Loucy (cell line): ENCODE measurements at regions not wholly inside any gene's neighbourhood (a gene's known extent, or its start where the extent isn't known, plus 50 kb on each side); places are given as distances from the start of the nearest gene placed in this dataset.

Experiments
- H2AFZ ChIP-seq: fragments of 200-600 bp; sonication (generic); 2 replicates; pipeline ENCODE4 v1.6.0; 2016; ENCODE audit warnings: antibody characterized with exemption, mild to moderate bottlenecking, low read length, moderate library complexity
- H3F3A ChIP-seq: fragments of 200-600 bp; 2 replicates; pipeline ENCODE4 v1.6.0; 2016; ENCODE audit warnings: antibody characterized with exemption, low read depth, mild to moderate bottlenecking
- H3K27me3 ChIP-seq: fragments of 200-600 bp; sonication (generic); 2 replicates; pipeline ENCODE4 v1.6.1; 2014; ENCODE audit warnings: low read length, mild to moderate bottlenecking; ENCODE audit not compliant: insufficient read depth, poor library complexity, severe bottlenecking
- H3K36me3 ChIP-seq: fragments of 200-600 bp; sonication (generic); 2 replicates; pipeline ENCODE4 v1.6.1; 2016; ENCODE audit warnings: low read length; ENCODE audit not compliant: insufficient read depth
- H3K4me1 ChIP-seq: fragments of 200-600 bp; sonication (generic); 2 replicates; pipeline ENCODE4 v1.5.1; 2014; ENCODE audit warnings: low read length, mild to moderate bottlenecking; ENCODE audit not compliant: insufficient read depth, poor library complexity, severe bottlenecking
- H3K4me2 ChIP-seq: fragments of 200-600 bp; sonication (generic); 2 replicates; pipeline ENCODE4 v1.6.0; 2014; ENCODE audit warnings: antibody characterized with exemption, low read length, low read depth, mild to moderate bottlenecking; ENCODE audit not compliant: poor library complexity, severe bottlenecking
- H3K4me3 ChIP-seq: fragments of 200-600 bp; sonication (generic); 2 replicates; pipeline ENCODE4 v1.5.1; 2014; ENCODE audit warnings: low read length, mild to moderate bottlenecking, mixed read lengths; ENCODE audit not compliant: poor library complexity, severe bottlenecking
- H3K79me2 ChIP-seq: fragments of 200-600 bp; sonication (generic); 2 replicates; pipeline ENCODE4 v1.6.1; 2014; ENCODE audit warnings: low read length; ENCODE audit not compliant: insufficient read depth
- H3K9ac ChIP-seq: fragments of 200-600 bp; sonication (generic); 2 replicates; pipeline ENCODE4 v1.6.0; 2014; ENCODE audit warnings: mild to moderate bottlenecking, low read depth, low read length, moderate library complexity; ENCODE audit not compliant: poor library complexity, severe bottlenecking
- H3K9me2 ChIP-seq: fragments of 200-600 bp; sonication (generic); replicated peaks from 2 replicates; pipeline ENCODE4 v1.6.1; 2016; ENCODE audit warnings: low read depth, low read length, mixed read lengths
- H3K9me3 ChIP-seq: fragments of 200-600 bp; sonication (generic); 2 replicates; pipeline ENCODE4 v1.6.1; 2014; ENCODE audit warnings: mild to moderate bottlenecking, antibody characterized with exemption, low read length, low read depth; ENCODE audit not compliant: insufficient read depth
- H4K20me1 ChIP-seq: fragments of 200-600 bp; sonication (generic); 2 replicates; pipeline ENCODE4 v1.6.0; 2014; ENCODE audit warnings: antibody characterized with exemption, low read length, mild to moderate bottlenecking; ENCODE audit not compliant: insufficient read depth, poor library complexity, severe bottlenecking
- EZH2phosphoT487 ChIP-seq: fragments of 200-600 bp; IDR thresholded peaks from 2 replicates; pipeline ENCODE4 v1.6.1; 2018; ENCODE audit warnings: antibody characterized with exemption, mild to moderate bottlenecking, moderate library complexity, borderline replicate concordance
- TF ChIP-seq, protein P1 (sequence below): fragments of 200-600 bp; sonication (generic); conservative IDR thresholded peaks from 2 replicates; pipeline ENCODE4 v1.5.1; 2014; ENCODE audit warnings: mild to moderate bottlenecking, antibody characterized with exemption, low read length

DNA sequence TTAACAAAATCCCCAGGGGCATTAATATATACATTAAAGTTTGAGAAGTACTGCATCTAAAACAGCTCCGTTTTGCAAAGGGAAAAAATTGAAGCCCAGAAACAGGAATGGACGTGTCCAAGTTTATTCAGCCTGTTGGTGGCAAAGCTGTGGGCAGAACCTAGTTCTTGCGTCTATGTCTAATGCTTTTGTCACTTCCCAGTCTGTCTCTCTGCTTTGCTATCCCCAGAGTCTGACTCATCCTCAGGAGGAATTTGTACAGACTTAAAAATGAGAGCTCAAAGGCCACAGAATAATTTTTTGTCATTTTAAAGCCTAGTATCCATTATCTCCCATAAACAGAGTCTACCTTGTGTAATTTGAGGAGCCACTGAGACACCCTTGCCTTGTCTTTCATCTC, 330.9 kb upstream of the GRIA1 start:
- Histone ChIP-seq H3K4me3 (no peak overlapping the region), H2AFZ (no peak overlapping the region), H3K9me2 (no peaks in the 10 kb centered on the region), H3K79me2 (no peaks in the 10 kb centered on the region), H3K9me3 (no peaks in the 10 kb centered on the region), H4K20me1 (no peaks in the 10 kb centered on the region), H3K4me2 (no peak overlapping the region), H3K36me3 (no peaks in the 10 kb centered on the region), H3F3A (no peaks in the 10 kb centered on the region), H3K9ac (no peak overlapping the region), H3K27me3 (no peaks in the 10 kb centered on the region), H3K4me1 (no peaks in the 10 kb centered on the region)
- TF ChIP-seq EZH2phosphoT487: no peak
- TF ChIP-seq, protein P1, sequence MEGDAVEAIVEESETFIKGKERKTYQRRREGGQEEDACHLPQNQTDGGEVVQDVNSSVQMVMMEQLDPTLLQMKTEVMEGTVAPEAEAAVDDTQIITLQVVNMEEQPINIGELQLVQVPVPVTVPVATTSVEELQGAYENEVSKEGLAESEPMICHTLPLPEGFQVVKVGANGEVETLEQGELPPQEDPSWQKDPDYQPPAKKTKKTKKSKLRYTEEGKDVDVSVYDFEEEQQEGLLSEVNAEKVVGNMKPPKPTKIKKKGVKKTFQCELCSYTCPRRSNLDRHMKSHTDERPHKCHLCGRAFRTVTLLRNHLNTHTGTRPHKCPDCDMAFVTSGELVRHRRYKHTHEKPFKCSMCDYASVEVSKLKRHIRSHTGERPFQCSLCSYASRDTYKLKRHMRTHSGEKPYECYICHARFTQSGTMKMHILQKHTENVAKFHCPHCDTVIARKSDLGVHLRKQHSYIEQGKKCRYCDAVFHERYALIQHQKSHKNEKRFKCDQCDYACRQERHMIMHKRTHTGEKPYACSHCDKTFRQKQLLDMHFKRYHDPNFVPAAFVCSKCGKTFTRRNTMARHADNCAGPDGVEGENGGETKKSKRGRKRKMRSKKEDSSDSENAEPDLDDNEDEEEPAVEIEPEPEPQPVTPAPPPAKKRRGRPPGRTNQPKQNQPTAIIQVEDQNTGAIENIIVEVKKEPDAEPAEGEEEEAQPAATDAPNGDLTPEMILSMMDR: no peak

DNA sequence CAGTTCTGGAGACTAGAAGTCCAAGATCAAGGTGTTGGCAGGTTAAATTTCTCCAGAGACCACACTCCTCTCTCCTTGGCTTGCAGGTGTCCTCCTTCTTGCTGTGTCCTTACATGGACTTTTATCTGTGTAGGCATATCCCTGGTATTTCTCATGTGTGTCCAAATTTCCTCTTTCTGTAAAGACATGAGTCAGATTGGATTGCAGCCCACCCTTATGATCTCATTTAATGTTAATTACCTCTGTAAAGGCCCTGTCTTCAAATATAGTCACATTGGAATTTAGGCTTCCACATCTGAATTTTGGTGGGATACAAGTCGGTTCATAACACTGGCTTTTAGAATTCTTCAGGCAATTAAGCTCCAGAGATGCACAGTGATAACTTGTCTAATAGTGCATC, 322.2 kb upstream of the GRIA1 start:
- Histone ChIP-seq H3K79me2 (no peaks in the 10 kb centered on the region), H3K9me3 (no peaks in the 10 kb centered on the region), H3K4me3 (no peak overlapping the region), H3K9ac (no peak overlapping the region), H3K9me2 (no peaks in the 10 kb centered on the region), H3K4me1 (no peaks in the 10 kb centered on the region), H3K36me3 (no peaks in the 10 kb centered on the region), H3K27me3 (no peaks in the 10 kb centered on the region), H3K4me2 (no peak overlapping the region), H3F3A (no peaks in the 10 kb centered on the region), H4K20me1 (no peaks in the 10 kb centered on the region), H2AFZ (no peak overlapping the region)
- no peak for TF ChIP-seq EZH2phosphoT487

DNA sequence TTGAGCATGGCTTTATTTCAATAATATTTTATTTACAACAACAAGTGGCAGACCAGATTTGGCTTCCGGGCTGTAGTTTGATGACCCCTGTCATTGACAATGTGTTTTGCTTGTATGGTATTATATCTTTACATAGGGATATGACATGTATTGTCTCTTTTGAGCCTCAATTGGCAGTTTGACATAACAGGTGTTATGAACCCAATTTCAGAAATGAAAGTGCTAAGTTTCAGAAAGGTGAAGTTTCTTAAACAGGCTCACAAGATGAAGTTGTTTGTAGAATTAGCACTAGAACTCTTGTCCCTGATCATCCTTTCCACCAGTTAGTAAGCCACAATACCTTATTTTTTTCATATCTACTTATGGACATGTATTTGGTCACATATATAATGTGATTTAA, 303.0 kb upstream of the GRIA1 start:
- H3K27me3 ChIP-seq: no peaks in the 10 kb centered on the region
- H3F3A ChIP-seq: no peaks in the 10 kb centered on the region
- no peaks in the 10 kb centered on the region for H3K36me3 ChIP-seq
- no peak overlapping the region for H3K4me3 ChIP-seq
- no peaks in the 10 kb centered on the region for H4K20me1 ChIP-seq
- H3K9me2 ChIP-seq: no peaks in the 10 kb centered on the region
- H3K9me3 ChIP-seq: no peaks in the 10 kb centered on the region
- no peak overlapping the region for H2AFZ ChIP-seq
- TF ChIP-seq EZH2phosphoT487: no peak
- TF ChIP-seq, protein P1: no peak
- H3K9ac ChIP-seq: no peak overlapping the region
- no peak overlapping the region for H3K4me2 ChIP-seq
- no peaks in the 10 kb centered on the region for H3K4me1 ChIP-seq
- no peaks in the 10 kb centered on the region for H3K79me2 ChIP-seq

DNA sequence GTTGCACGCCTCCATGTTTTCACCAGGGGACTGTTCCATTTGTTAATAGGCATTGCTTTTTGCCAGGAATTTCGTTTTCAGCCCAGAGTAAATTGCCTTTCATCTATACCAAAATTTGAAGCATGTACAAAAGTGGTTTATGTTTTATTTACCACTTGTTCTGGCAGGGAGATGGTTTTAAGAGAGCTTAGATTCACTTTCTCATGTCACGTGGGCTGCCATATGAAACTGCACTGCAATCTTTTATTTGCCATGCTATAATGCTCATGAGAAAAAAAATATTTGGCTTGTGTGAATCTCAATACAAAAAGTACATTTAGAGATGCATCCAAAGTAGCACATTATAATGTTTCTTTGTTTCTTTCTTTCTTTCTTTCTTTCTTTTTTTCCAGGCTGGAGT, 284.1 kb upstream of the GRIA1 start:
- H3K4me1 ChIP-seq: no peaks in the 10 kb centered on the region
- no peaks in the 10 kb centered on the region for H3K79me2 ChIP-seq
- no peak for TF ChIP-seq EZH2phosphoT487
- TF ChIP-seq, protein P1: no peak
- H3K9me3 ChIP-seq: no peaks in the 10 kb centered on the region
- H3F3A ChIP-seq: no peaks in the 10 kb centered on the region
- no peak overlapping the region for H2AFZ ChIP-seq
- no peaks in the 10 kb centered on the region for H4K20me1 ChIP-seq
- H3K9ac ChIP-seq: no peak overlapping the region
- H3K4me3 ChIP-seq: no peak overlapping the region
- H3K27me3 ChIP-seq: no peaks in the 10 kb centered on the region
- no peak overlapping the region for H3K4me2 ChIP-seq
- H3K9me2 ChIP-seq: no peaks in the 10 kb centered on the region
- H3K36me3 ChIP-seq: no peaks in the 10 kb centered on the region
